Suprapubic skin (tissue), 4 donors: ENCODE measurements at regions not wholly inside any gene's neighbourhood (a gene's known extent, or its start where the extent isn't known, plus 50 kb on each side); places are given as distances from the start of the nearest gene placed in this dataset.

Experiments
- POLR2A ChIP-seq, 2 donors: fragments of 450-650 bp; IDR thresholded peaks; one replicate each; pipeline ENCODE4 v1.6.1; 2017; ENCODE audit warnings: antibody characterized with exemption in 2 of 2, mild to moderate bottlenecking in 2 of 2, moderate library complexity in 2 of 2
- POLR2AphosphoS5 ChIP-seq, 3 donors: sonication (generic); formaldehyde crosslinking; IDR thresholded peaks; one replicate each; pipeline ENCODE4 v1.6.1; 2017; ENCODE audit warnings: antibody characterized with exemption in 3 of 3
- TF ChIP-seq, protein P1 (sequence below), 2 donors: fragments of 200-600 bp in 1 of 2; fragments of 450-650 bp in 1 of 2; sonication (generic) in 1 of 2; IDR thresholded peaks; one replicate each; pipeline ENCODE4 v1.5.1; 2016 to 2019; ENCODE audit warnings: antibody characterized with exemption in 2 of 2, mild to moderate bottlenecking in 1 of 2, moderate library complexity in 1 of 2

DNA sequence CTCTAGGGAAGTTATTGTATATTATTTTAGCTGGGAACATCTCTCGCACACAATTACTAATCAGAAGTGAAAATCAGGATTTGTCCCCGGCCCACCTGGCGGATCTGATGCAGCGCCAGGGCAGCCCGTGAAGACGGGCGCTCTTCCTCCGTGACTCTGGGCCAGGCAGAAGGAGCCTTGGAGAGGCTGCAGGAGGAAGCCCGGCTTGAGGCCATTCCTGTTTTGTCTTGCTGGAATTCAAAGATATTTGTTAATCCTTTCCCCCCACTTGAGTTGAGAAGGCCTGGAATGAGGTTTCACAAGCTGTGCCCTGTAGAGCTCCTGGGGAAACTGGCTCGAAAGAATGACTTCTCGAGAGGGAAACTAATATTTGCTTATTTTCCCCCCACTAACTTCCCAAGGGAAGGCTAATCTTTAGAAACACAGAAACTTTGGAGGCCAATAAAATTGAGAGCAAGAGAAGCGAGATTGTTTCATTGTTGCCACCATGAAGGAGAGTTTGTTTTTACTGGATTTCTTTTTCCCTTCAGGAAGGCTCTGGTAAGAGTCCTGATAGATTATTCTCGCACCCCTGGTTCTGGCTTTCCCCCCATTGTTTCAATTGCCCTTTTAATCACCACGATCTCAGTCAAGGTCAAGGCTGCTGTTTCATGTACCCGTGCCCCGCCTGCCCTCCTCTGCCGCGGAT is 92.8 kb upstream of the SEPTIN5 start:
- TF ChIP-seq POLR2A (IDR thresholded peaks at IDR 0.05) (no peak), POLR2AphosphoS5 (IDR thresholded peaks at IDR 0.05) (no peak)
- TF ChIP-seq, protein P1, sequence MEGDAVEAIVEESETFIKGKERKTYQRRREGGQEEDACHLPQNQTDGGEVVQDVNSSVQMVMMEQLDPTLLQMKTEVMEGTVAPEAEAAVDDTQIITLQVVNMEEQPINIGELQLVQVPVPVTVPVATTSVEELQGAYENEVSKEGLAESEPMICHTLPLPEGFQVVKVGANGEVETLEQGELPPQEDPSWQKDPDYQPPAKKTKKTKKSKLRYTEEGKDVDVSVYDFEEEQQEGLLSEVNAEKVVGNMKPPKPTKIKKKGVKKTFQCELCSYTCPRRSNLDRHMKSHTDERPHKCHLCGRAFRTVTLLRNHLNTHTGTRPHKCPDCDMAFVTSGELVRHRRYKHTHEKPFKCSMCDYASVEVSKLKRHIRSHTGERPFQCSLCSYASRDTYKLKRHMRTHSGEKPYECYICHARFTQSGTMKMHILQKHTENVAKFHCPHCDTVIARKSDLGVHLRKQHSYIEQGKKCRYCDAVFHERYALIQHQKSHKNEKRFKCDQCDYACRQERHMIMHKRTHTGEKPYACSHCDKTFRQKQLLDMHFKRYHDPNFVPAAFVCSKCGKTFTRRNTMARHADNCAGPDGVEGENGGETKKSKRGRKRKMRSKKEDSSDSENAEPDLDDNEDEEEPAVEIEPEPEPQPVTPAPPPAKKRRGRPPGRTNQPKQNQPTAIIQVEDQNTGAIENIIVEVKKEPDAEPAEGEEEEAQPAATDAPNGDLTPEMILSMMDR (IDR thresholded peaks at IDR 0.05) = no peak
